Kasumi-1 (cell line): ENCODE measurements at regions not wholly inside any gene's neighbourhood (a gene's known extent, or its start where the extent isn't known, plus 50 kb on each side); places are given as distances from the start of the nearest gene placed in this dataset.
"Not testable (repeated sequence)": the region's sequence is repeated elsewhere in the genome, so short reads cannot be mapped to it uniquely, and the experiment has no call there.

Experiments used
- DNase-seq, 2 experiments: peaks; one replicate each; lab custom pipeline; 2025; lab: John Stamatoyannopoulos, UW

GRCh38 chr7:137110091-137110509 lies 233.4 kb downstream of the PTN start:
- DNase-seq = no peak

GRCh38 chr7:137107802-137108201 lies 235.7 kb downstream of the PTN start:
- not testable (repeated sequence) for DNase-seq

- DNase-seq = not testable (repeated sequence)
These were observed 235.1 kb downstream of the CHRM2 start for GRCh38 chr7:137103526-137103925.

- no peak for DNase-seq
These were observed 228.7 kb downstream of the CHRM2 start for GRCh38 chr7:137097111-137097510.

GRCh38 chr7:137096607-137097006 lies 228.2 kb downstream of the CHRM2 start:
- no peak for DNase-seq

GRCh38 chr7:137093198-137093597 lies 224.7 kb downstream of the CHRM2 start:
- DNase-seq = no peak

- no peak for DNase-seq
These were observed 222.9 kb downstream of the CHRM2 start for GRCh38 chr7:137091396-137091795.

- no peak for DNase-seq
These were observed 218.4 kb downstream of the CHRM2 start for GRCh38 chr7:137086896-137087295.

- DNase-seq = no peak
These were observed 216.3 kb downstream of the CHRM2 start for GRCh38 chr7:137084607-137085380.

- no peak for DNase-seq
These were observed 213.9 kb downstream of the CHRM2 start for GRCh38 chr7:137082391-137082790.

GRCh38 chr7:137081321-137082093 lies 213.1 kb downstream of the CHRM2 start:
- no peak for DNase-seq

GRCh38 chr7:137080516-137081203 lies 212.2 kb downstream of the CHRM2 start:
- no peak for DNase-seq

- no peak for DNase-seq
These were observed 210.3 kb downstream of the CHRM2 start for GRCh38 chr7:137078781-137079180.

- no peak for DNase-seq
These were observed 206.1 kb downstream of the CHRM2 start for GRCh38 chr7:137074391-137075030.

GRCh38 chr7:137073571-137074325 lies 205.3 kb downstream of the CHRM2 start:
- DNase-seq = no peak
